ENCODE measurements at regions not wholly inside any gene's neighbourhood (a gene's known extent, or its start where the extent isn't known, plus 50 kb on each side); places are given as distances from the start of the nearest gene placed in this dataset.

- H3K9me3 ChIP-seq (ENCODE audit: low read length) = no peaks in the 10 kb centered on the region
- no peak overlapping the region for H3K9ac ChIP-seq (ENCODE audit: low read length)
- no peaks in the 10 kb centered on the region for H3K9me2 ChIP-seq (ENCODE audit: low read depth, low read length)
- H3K27ac ChIP-seq (ENCODE audit: low read depth, low read length, poor library complexity, severe bottlenecking) = no peak overlapping the region
- no peaks in the 10 kb centered on the region for H3K27me3 ChIP-seq (ENCODE audit: insufficient read depth, low read length)
- H3K36me3 ChIP-seq (ENCODE audit: insufficient read depth, low read length) = no peaks in the 10 kb centered on the region
- no peaks in the 10 kb centered on the region for H3F3A ChIP-seq (ENCODE audit: insufficient read depth, low read length)
- TF ChIP-seq CTCF (IDR thresholded peaks at IDR 0.05; ENCODE audit: low read length) = no peak
- no peak for TF ChIP-seq EZH2 (IDR thresholded peaks at IDR 0.05; ENCODE audit: borderline replicate concordance, low read length)
- no peak overlapping the region for H3K4me3 ChIP-seq (ENCODE audit: low read depth, low read length, poor library complexity, severe bottlenecking)
- H3K4me2 ChIP-seq (ENCODE audit: low read length) = no peak overlapping the region
- H4K20me1 ChIP-seq (ENCODE audit: insufficient read depth, low read length) = no peaks in the 10 kb centered on the region
- peaks cover 42% of the 10 kb centered on the region for H3K4me1 ChIP-seq (ENCODE audit: insufficient read depth, low read length, severe bottlenecking)
- H2AFZ ChIP-seq (ENCODE audit: low read length) = no peak overlapping the region
- H3K79me2 ChIP-seq (ENCODE audit: insufficient read depth, low read length) = no peaks in the 10 kb centered on the region
Measured at GRCh38 chr9:109931623-109932022, 151.6 kb downstream of the PALM2AKAP2 start.

GRCh38 chr9:109934136-109934856, 154.3 kb downstream of the PALM2AKAP2 start:
- H3K79me2 ChIP-seq (ENCODE audit: insufficient read depth, low read length) = no peaks in the 10 kb centered on the region
- peaks cover 45% of the 10 kb centered on the region for H3K4me1 ChIP-seq (ENCODE audit: insufficient read depth, low read length, severe bottlenecking)
- no peaks in the 10 kb centered on the region for H3K36me3 ChIP-seq (ENCODE audit: insufficient read depth, low read length)
- no peaks in the 10 kb centered on the region for H3F3A ChIP-seq (ENCODE audit: insufficient read depth, low read length)
- H3K27me3 ChIP-seq (ENCODE audit: insufficient read depth, low read length) = no peaks in the 10 kb centered on the region
- no peak for TF ChIP-seq EZH2 (IDR thresholded peaks at IDR 0.05; ENCODE audit: borderline replicate concordance, low read length)
- TF ChIP-seq CTCF (IDR thresholded peaks at IDR 0.05; ENCODE audit: low read length) = no peak
- no peaks in the 10 kb centered on the region for H3K9me2 ChIP-seq (ENCODE audit: low read depth, low read length)
- no peaks in the 10 kb centered on the region for H4K20me1 ChIP-seq (ENCODE audit: insufficient read depth, low read length)
- no peak overlapping the region for H3K4me2 ChIP-seq (ENCODE audit: low read length)
- H3K9ac ChIP-seq (ENCODE audit: low read length) = no peak overlapping the region
- H3K9me3 ChIP-seq (ENCODE audit: low read length) = no peaks in the 10 kb centered on the region
- H3K4me3 ChIP-seq (ENCODE audit: low read depth, low read length, poor library complexity, severe bottlenecking) = no peak overlapping the region
- H3K27ac ChIP-seq (ENCODE audit: low read depth, low read length, poor library complexity, severe bottlenecking) = peak overlapping the region; percentile 19
- 0 out of 2 replicates have a peak overlapping the region, but pooled peaks have one; percentile 14 for H2AFZ ChIP-seq (ENCODE audit: low read length)

GRCh38 chr9:109934857-109935215, 154.8 kb downstream of the PALM2AKAP2 start:
- Histone ChIP-seq H3K36me3 (ENCODE audit: insufficient read depth, low read length) (no peaks in the 10 kb centered on the region), H2AFZ (ENCODE audit: low read length) (0 out of 2 replicates have a peak overlapping the region, but pooled peaks have one; percentile 14)
- no peak for TF ChIP-seq CTCF (IDR thresholded peaks at IDR 0.05; ENCODE audit: low read length)
- TF ChIP-seq EZH2 (IDR thresholded peaks at IDR 0.05; ENCODE audit: borderline replicate concordance, low read length) = no peak

More at GRCh38 chr9:109934857-109935215, 154.8 kb downstream of the PALM2AKAP2 start:
- H4K20me1 ChIP-seq (ENCODE audit: insufficient read depth, low read length) = no peaks in the 10 kb centered on the region
- no peaks in the 10 kb centered on the region for H3K9me3 ChIP-seq (ENCODE audit: low read length)
- peak overlapping the region; percentile 19 for H3K27ac ChIP-seq (ENCODE audit: low read depth, low read length, poor library complexity, severe bottlenecking)
- no peak overlapping the region for H3K9ac ChIP-seq (ENCODE audit: low read length)
- no peaks in the 10 kb centered on the region for H3K27me3 ChIP-seq (ENCODE audit: insufficient read depth, low read length)
- H3K4me3 ChIP-seq (ENCODE audit: low read depth, low read length, poor library complexity, severe bottlenecking) = no peak overlapping the region
- H3K79me2 ChIP-seq (ENCODE audit: insufficient read depth, low read length) = no peaks in the 10 kb centered on the region
- peaks cover 45% of the 10 kb centered on the region for H3K4me1 ChIP-seq (ENCODE audit: insufficient read depth, low read length, severe bottlenecking)
- no peak overlapping the region for H3K4me2 ChIP-seq (ENCODE audit: low read length)
- no peaks in the 10 kb centered on the region for H3F3A ChIP-seq (ENCODE audit: insufficient read depth, low read length)
- no peaks in the 10 kb centered on the region for H3K9me2 ChIP-seq (ENCODE audit: low read depth, low read length)
